Astrocyte (in vitro differentiated cells and primary cell): ENCODE measurements at regions not wholly inside any gene's neighbourhood (a gene's known extent, or its start where the extent isn't known, plus 50 kb on each side); places are given as distances from the start of the nearest gene placed in this dataset.

Experiments
- CTCF ChIP-seq: IDR thresholded peaks from 2 replicates; pipeline ENCODE4 v1.5.1; 2011; ENCODE audit warnings: low read depth, mild to moderate bottlenecking, inconsistent platforms, low read length, moderate library complexity; ENCODE audit not compliant: insufficient read depth
- EZH2 ChIP-seq: IDR thresholded peaks from 2 replicates; pipeline ENCODE4 v1.6.1; 2012; ENCODE audit warnings: mild to moderate bottlenecking, low read length, inconsistent platforms; ENCODE audit not compliant: insufficient read depth

- no peak for TF ChIP-seq CTCF
- no peak for TF ChIP-seq EZH2
Measured at GRCh38 chr22:49162841-49163240, 664.8 kb downstream of the BRD1 start.
